OCI-M2 (cell line): ENCODE measurements at regions not wholly inside any gene's neighbourhood (a gene's known extent, or its start where the extent isn't known, plus 50 kb on each side); places are given as distances from the start of the nearest gene placed in this dataset.

ENCODE experiments used
- DNase-seq: peaks from one replicate; lab custom pipeline; 2025; ENCODE audit not compliant: unreplicated experiment; lab: John Stamatoyannopoulos, UW

- no peak for DNase-seq
These were observed 208.6 kb upstream of the SFRP2 start for GRCh38 chr4:153997516-153997915.

- DNase-seq, result no peak
These were observed 200.6 kb upstream of the SFRP2 start for GRCh38 chr4:153989505-153989904.

- no peak for DNase-seq
These were observed 199.8 kb upstream of the SFRP2 start for GRCh38 chr4:153988492-153989363.

- DNase-seq, result no peak
These were observed 198.4 kb upstream of the SFRP2 start for GRCh38 chr4:153987291-153987690.

- no peak for DNase-seq
These were observed 188.1 kb upstream of the SFRP2 start for GRCh38 chr4:153976954-153977353.

- no peak for DNase-seq
These were observed 185.6 kb upstream of the SFRP2 start for GRCh38 chr4:153974452-153974851.

GRCh38 chr4:153973942-153974341 lies 185.1 kb upstream of the SFRP2 start:
- DNase-seq, result no peak

GRCh38 chr4:153971899-153972298 lies 183.0 kb upstream of the SFRP2 start:
- no peak for DNase-seq

GRCh38 chr4:153970169-153970568 lies 181.3 kb upstream of the SFRP2 start:
- DNase-seq, result no peak

GRCh38 chr4:153969542-153969941 lies 180.7 kb upstream of the SFRP2 start:
- no peak for DNase-seq

GRCh38 chr4:153966641-153967040 lies 177.8 kb upstream of the SFRP2 start:
- DNase-seq, result no peak

GRCh38 chr4:153963216-153963615 lies 174.3 kb upstream of the SFRP2 start:
- DNase-seq, result no peak

GRCh38 chr4:153962311-153963039 lies 173.6 kb upstream of the SFRP2 start:
- DNase-seq, result no peak

- DNase-seq, result no peak
These were observed 166.4 kb upstream of the SFRP2 start for GRCh38 chr4:153955327-153955726.

- no peak for DNase-seq
These were observed 165.8 kb upstream of the SFRP2 start for GRCh38 chr4:153954654-153955053.

- DNase-seq, result peak; percentile 67
These were observed 161.5 kb upstream of the SFRP2 start for GRCh38 chr4:153950100-153950979.

- DNase-seq, result no peak
These were observed 159.2 kb upstream of the SFRP2 start for GRCh38 chr4:153948041-153948440.

GRCh38 chr4:153947124-153947523 lies 158.2 kb upstream of the SFRP2 start:
- no peak for DNase-seq

- no peak for DNase-seq
These were observed 156.8 kb upstream of the SFRP2 start for GRCh38 chr4:153945704-153946103.

- no peak for DNase-seq
These were observed 155.0 kb upstream of the SFRP2 start for GRCh38 chr4:153943738-153944415.

- no peak for DNase-seq
These were observed 152.0 kb upstream of the SFRP2 start for GRCh38 chr4:153940916-153941315.
